ENCODE measurements at regions not wholly inside any gene's neighbourhood (a gene's known extent, or its start where the extent isn't known, plus 50 kb on each side); places are given as distances from the start of the nearest gene placed in this dataset.

DNA sequence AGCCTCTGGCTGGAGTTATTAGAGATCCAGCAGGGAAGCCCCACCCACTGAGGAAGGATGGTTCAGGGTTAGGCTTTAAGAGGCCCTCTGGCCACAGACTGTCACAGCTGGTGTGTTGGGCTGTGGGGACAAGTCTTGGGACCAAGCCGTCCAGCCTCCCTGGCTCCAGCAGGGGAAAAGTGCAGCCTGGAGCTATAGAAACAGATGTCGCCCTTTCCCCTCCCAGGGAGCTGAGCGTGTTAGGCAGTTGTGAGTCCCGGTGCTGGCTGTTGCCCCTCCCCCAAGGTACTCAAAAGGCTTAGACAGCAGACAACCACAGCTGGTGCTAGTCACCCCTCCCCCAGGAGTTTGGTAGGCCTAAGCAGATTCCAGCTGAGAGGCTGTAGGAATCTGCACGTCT, 143.4 kb downstream of the TMEM168 start:
- H3K27me3 ChIP-seq, result no peaks in the 10 kb centered on the region
- H3K36me3 ChIP-seq, result no peaks in the 10 kb centered on the region
- no peak for ATAC-seq
- TF ChIP-seq POLR2A (IDR thresholded peaks at IDR 0.05) (no peak), EP300 (IDR thresholded peaks at IDR 0.05) (no peak), POLR2AphosphoS5 (IDR thresholded peaks at IDR 0.05) (no peak)
- TF ChIP-seq, protein P1, sequence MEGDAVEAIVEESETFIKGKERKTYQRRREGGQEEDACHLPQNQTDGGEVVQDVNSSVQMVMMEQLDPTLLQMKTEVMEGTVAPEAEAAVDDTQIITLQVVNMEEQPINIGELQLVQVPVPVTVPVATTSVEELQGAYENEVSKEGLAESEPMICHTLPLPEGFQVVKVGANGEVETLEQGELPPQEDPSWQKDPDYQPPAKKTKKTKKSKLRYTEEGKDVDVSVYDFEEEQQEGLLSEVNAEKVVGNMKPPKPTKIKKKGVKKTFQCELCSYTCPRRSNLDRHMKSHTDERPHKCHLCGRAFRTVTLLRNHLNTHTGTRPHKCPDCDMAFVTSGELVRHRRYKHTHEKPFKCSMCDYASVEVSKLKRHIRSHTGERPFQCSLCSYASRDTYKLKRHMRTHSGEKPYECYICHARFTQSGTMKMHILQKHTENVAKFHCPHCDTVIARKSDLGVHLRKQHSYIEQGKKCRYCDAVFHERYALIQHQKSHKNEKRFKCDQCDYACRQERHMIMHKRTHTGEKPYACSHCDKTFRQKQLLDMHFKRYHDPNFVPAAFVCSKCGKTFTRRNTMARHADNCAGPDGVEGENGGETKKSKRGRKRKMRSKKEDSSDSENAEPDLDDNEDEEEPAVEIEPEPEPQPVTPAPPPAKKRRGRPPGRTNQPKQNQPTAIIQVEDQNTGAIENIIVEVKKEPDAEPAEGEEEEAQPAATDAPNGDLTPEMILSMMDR (IDR thresholded peaks at IDR 0.05), result no peak
- peaks cover 0 to 52% (median 0%) of the 10 kb centered on the region in 3 donors for H3K9me3 ChIP-seq
- 83% methylated on average over 1 of the region's 5 CpGs; no CpG with 5 or more reads in 1 of the 2 donors for WGBS, 2 donors (ENCODE audit: low coverage in 1 of 2)
- H3K4me1 ChIP-seq, result no peaks in the 10 kb centered on the region
- no peak overlapping the region for H3K4me3 ChIP-seq
- no peak overlapping the region for H3K27ac ChIP-seq

DNA sequence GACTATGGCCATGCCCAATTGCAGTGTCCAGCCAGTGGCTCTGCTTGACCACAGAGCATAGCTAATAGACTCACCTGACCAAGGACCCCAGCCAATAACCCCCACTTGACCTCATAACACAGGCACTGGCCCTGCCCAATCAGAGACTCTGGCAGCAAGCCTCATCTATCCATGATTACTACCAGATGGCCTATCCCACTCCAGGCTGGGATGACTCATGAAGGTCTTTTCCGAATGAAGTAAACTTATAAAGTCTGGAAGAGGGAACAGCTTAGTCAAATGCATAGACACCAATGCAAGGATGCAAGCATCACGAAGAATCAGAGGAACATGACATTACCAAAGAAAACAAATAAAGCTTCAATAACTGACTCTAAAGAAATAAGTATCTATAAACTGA, 141.4 kb downstream of the TMEM168 start:
- H3K4me1 ChIP-seq, result no peaks in the 10 kb centered on the region
- H3K27ac ChIP-seq, result no peak overlapping the region
- no peak for ATAC-seq
- H3K36me3 ChIP-seq, result no peaks in the 10 kb centered on the region
- H3K9me3 ChIP-seq, result peaks cover 0 to 34% (median 0%) of the 10 kb centered on the region in 3 donors
- 100% methylated on average over 2 of the region's 2 CpGs; no CpG with 5 or more reads in 1 of the 2 donors for WGBS, 2 donors (ENCODE audit: low coverage in 1 of 2)
- TF ChIP-seq POLR2AphosphoS5 (IDR thresholded peaks at IDR 0.05), result no peak
- TF ChIP-seq, protein P1 (IDR thresholded peaks at IDR 0.05), result no peak
- no peak for TF ChIP-seq EP300 (IDR thresholded peaks at IDR 0.05)
- TF ChIP-seq POLR2A (IDR thresholded peaks at IDR 0.05), result no peak
- no peaks in the 10 kb centered on the region for H3K27me3 ChIP-seq
- no peak overlapping the region for H3K4me3 ChIP-seq

DNA sequence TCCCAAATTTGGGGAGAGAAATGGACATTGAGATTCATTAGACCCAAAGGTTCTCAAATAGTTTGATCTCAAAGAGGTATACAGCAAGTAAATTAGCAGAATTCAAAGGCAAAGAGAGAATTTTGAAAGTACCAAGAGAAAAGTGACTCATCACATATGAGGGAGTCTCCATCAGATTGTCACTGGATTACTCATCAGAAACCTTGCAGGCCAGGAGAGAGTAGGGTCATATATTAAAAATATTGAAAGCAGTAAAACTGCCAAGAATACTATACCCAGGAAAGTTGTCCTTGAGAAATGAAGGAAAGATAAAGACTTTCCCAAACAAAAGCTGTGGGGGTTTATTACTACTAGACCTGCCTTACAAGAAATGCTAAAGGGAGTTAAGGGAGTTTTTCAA, 140.6 kb downstream of the TMEM168 start:
- ATAC-seq, result no peak
- Histone ChIP-seq H3K9me3 (peaks cover 0 to 34% (median 0%) of the 10 kb centered on the region in 3 donors), H3K27me3 (no peaks in the 10 kb centered on the region), H3K27ac (no peak overlapping the region), H3K4me1 (no peaks in the 10 kb centered on the region), H3K36me3 (no peaks in the 10 kb centered on the region), H3K4me3 (no peak overlapping the region)
- TF ChIP-seq, protein P1 (IDR thresholded peaks at IDR 0.05), result no peak
- TF ChIP-seq POLR2A (IDR thresholded peaks at IDR 0.05) (no peak), POLR2AphosphoS5 (IDR thresholded peaks at IDR 0.05) (no peak), EP300 (IDR thresholded peaks at IDR 0.05) (no peak)

DNA sequence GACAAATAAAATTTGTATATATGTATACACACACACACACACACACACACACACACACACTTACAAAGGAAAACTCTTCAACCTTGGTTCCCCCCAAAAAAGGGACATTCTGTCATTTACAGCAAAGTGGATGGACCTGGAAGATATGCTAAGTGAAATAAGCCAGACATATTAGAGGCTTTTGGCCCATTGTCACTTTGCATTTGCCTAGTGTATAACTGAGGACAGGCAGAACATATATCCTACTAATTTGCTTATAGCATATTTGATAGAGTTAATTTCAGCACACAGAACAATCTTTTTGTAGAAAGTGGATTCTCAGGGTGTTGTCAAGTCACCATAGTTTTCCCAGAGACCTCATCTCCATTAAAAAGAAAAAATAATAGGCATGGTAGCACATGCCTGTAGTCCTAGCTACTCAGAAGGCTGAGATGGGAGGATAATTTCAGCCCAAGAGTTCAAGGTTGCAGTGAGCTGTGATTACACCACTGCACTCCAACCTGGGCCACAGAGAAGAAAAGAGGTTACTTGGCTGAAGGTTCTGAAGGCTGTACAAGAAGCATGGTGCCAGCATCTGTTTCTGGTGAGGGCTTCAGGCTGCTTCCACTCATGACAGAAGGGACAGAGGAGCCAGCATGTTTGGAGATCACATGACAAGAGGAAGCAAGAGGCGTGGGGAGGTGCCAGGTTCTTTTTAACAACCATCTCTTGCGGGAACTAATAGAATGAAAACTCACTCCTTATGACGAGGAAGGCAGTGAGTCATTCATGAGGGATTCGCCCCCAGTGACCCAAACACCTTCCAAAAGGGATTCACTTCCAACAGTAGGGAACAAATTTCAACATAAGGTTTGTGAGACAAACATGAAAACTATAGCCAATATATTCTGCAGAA, 135.6 kb downstream of the TMEM168 start:
- H3K4me1 ChIP-seq, result no peaks in the 10 kb centered on the region
- peaks cover 0 to 9% (median 0%) of the 10 kb centered on the region in 3 donors for H3K9me3 ChIP-seq
- TF ChIP-seq, protein P1 (IDR thresholded peaks at IDR 0.05), result no peak
- TF ChIP-seq POLR2AphosphoS5 (IDR thresholded peaks at IDR 0.05) (no peak), EP300 (IDR thresholded peaks at IDR 0.05) (no peak), POLR2A (IDR thresholded peaks at IDR 0.05) (no peak)
- 71 to 100% methylated on average over 1 to 4 of the region's 4 CpGs for WGBS, 2 donors (ENCODE audit: low coverage in 1 of 2)
- ATAC-seq, result no peak
- H3K27ac ChIP-seq, result no peak overlapping the region
- H3K4me3 ChIP-seq, result no peak overlapping the region
- H3K27me3 ChIP-seq, result no peaks in the 10 kb centered on the region
- H3K36me3 ChIP-seq, result no peaks in the 10 kb centered on the region

DNA sequence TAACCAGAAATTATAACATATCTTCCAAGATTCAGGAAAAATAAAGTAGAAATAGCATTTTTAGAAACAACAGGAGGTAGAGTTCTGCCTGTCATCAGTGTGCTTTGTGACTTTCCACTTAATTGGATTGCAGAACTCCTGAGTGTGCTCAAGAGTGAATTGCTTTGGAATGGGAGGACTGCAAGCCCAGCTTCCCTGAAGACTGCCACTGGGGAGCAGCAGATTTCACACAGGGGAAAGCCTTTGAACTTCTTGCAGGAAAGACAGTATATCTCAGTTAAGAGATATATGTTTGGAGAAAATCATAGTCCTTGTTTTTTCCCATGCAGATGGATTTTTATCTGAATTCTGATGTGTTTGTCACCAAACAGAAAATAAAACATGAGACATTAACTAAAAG, 124.5 kb downstream of the TMEM168 start:
- no peaks in the 10 kb centered on the region for H3K36me3 ChIP-seq
- no peaks in the 10 kb centered on the region for H3K4me1 ChIP-seq
- ATAC-seq, result no peak
- peaks cover 0 to 9% (median 0%) of the 10 kb centered on the region in 3 donors for H3K9me3 ChIP-seq
- TF ChIP-seq, protein P1 (IDR thresholded peaks at IDR 0.05), result no peak
- no peak for TF ChIP-seq POLR2AphosphoS5 (IDR thresholded peaks at IDR 0.05)
- TF ChIP-seq POLR2A (IDR thresholded peaks at IDR 0.05), result no peak
- no peak for TF ChIP-seq EP300 (IDR thresholded peaks at IDR 0.05)
- no peaks in the 10 kb centered on the region for H3K27me3 ChIP-seq
- H3K4me3 ChIP-seq, result no peak overlapping the region
- H3K27ac ChIP-seq, result no peak overlapping the region
